ENCODE measurements at regions not wholly inside any gene's neighbourhood (a gene's known extent, or its start where the extent isn't known, plus 50 kb on each side); places are given as distances from the start of the nearest gene placed in this dataset.
A peak's percentile ranks its signal among the peaks of the same experiment; 100 is the strongest.

GRCh38 chr19:33885236-33885635 is 88.6 kb downstream of the KCTD15 start:
- no peak for DNase-seq (ENCODE audit: low spot score)
- Mint-ChIP-seq H3K4me3 (no peak overlapping the region), H3K27me3 (ENCODE audit: low read depth) (peaks cover 3% of the 10 kb centered on the region), H3K27ac (no peak overlapping the region), H3K4me1 (ENCODE audit: low read depth) (no peaks in the 10 kb centered on the region), H3K9me3 (no peaks in the 10 kb centered on the region), H3K36me3 (ENCODE audit: low read depth) (no peaks in the 10 kb centered on the region)

GRCh38 chr19:33887891-33888290 is 91.2 kb downstream of the KCTD15 start:
- Mint-ChIP-seq H3K27ac (no peak overlapping the region), H3K4me1 (ENCODE audit: low read depth) (no peaks in the 10 kb centered on the region), H3K9me3 (no peaks in the 10 kb centered on the region), H3K27me3 (ENCODE audit: low read depth) (peaks cover 3% of the 10 kb centered on the region), H3K4me3 (no peak overlapping the region), H3K36me3 (ENCODE audit: low read depth) (no peaks in the 10 kb centered on the region)
- DNase-seq (ENCODE audit: low spot score) = no peak

- H3K36me3 Mint-ChIP-seq (ENCODE audit: low read depth) = no peaks in the 10 kb centered on the region
These were observed 92.0 kb downstream of the KCTD15 start for GRCh38 chr19:33888665-33889064.

GRCh38 chr19:33890569-33890968 is 93.9 kb downstream of the KCTD15 start:
- H3K27ac Mint-ChIP-seq = no peak overlapping the region
- no peaks in the 10 kb centered on the region for H3K4me1 Mint-ChIP-seq (ENCODE audit: low read depth)
- no peak overlapping the region for H3K4me3 Mint-ChIP-seq
- H3K9me3 Mint-ChIP-seq = no peaks in the 10 kb centered on the region
- H3K27me3 Mint-ChIP-seq (ENCODE audit: low read depth) = no peaks in the 10 kb centered on the region
- no peak for DNase-seq (ENCODE audit: low spot score)
- H3K36me3 Mint-ChIP-seq (ENCODE audit: low read depth) = no peaks in the 10 kb centered on the region

More at GRCh38 chr19:33888665-33889064, 92.0 kb downstream of the KCTD15 start:
- no peaks in the 10 kb centered on the region for H3K9me3 Mint-ChIP-seq
- no peak overlapping the region for H3K4me3 Mint-ChIP-seq
- no peak overlapping the region for H3K27ac Mint-ChIP-seq
- no peaks in the 10 kb centered on the region for H3K4me1 Mint-ChIP-seq (ENCODE audit: low read depth)
- peaks cover 3% of the 10 kb centered on the region for H3K27me3 Mint-ChIP-seq (ENCODE audit: low read depth)
- DNase-seq (ENCODE audit: low spot score) = no peak

GRCh38 chr19:33891773-33892172 is 95.1 kb downstream of the KCTD15 start:
- no peak for DNase-seq (ENCODE audit: low spot score)
- Mint-ChIP-seq H3K36me3 (ENCODE audit: low read depth) (no peaks in the 10 kb centered on the region), H3K9me3 (no peaks in the 10 kb centered on the region), H3K27ac (no peak overlapping the region), H3K4me3 (no peak overlapping the region), H3K27me3 (ENCODE audit: low read depth) (no peaks in the 10 kb centered on the region), H3K4me1 (ENCODE audit: low read depth) (no peaks in the 10 kb centered on the region)

- Mint-ChIP-seq H3K36me3 (ENCODE audit: low read depth) (no peaks in the 10 kb centered on the region), H3K4me3 (no peak overlapping the region), H3K4me1 (ENCODE audit: low read depth) (no peaks in the 10 kb centered on the region), H3K9me3 (peaks cover 18% of the 10 kb centered on the region), H3K27ac (no peak overlapping the region), H3K27me3 (ENCODE audit: low read depth) (no peaks in the 10 kb centered on the region)
- DNase-seq (ENCODE audit: low spot score) = no peak
These were observed 98.1 kb downstream of the KCTD15 start for GRCh38 chr19:33894787-33895186.

- Mint-ChIP-seq H3K27me3 (ENCODE audit: low read depth) (no peaks in the 10 kb centered on the region), H3K9me3 (peaks cover 18% of the 10 kb centered on the region), H3K4me3 (no peak overlapping the region), H3K36me3 (ENCODE audit: low read depth) (no peaks in the 10 kb centered on the region), H3K27ac (no peak overlapping the region), H3K4me1 (ENCODE audit: low read depth) (no peaks in the 10 kb centered on the region)
- no peak for DNase-seq (ENCODE audit: low spot score)
These were observed 98.7 kb downstream of the KCTD15 start for GRCh38 chr19:33895366-33895765.

- Mint-ChIP-seq H3K9me3 (peaks cover 18% of the 10 kb centered on the region), H3K4me3 (no peak overlapping the region), H3K27me3 (ENCODE audit: low read depth) (peaks cover 3% of the 10 kb centered on the region), H3K36me3 (ENCODE audit: low read depth) (no peaks in the 10 kb centered on the region), H3K27ac (no peak overlapping the region), H3K4me1 (ENCODE audit: low read depth) (no peaks in the 10 kb centered on the region)
- DNase-seq (ENCODE audit: low spot score) = no peak
These were observed 101.5 kb downstream of the KCTD15 start for GRCh38 chr19:33898062-33898677.

- Mint-ChIP-seq H3K9me3 (peaks cover 18% of the 10 kb centered on the region), H3K27ac (no peak overlapping the region), H3K27me3 (ENCODE audit: low read depth) (peaks cover 18% of the 10 kb centered on the region), H3K4me1 (ENCODE audit: low read depth) (no peaks in the 10 kb centered on the region), H3K4me3 (no peak overlapping the region), H3K36me3 (ENCODE audit: low read depth) (no peaks in the 10 kb centered on the region)
- DNase-seq (ENCODE audit: low spot score) = no peak
These were observed 104.1 kb downstream of the KCTD15 start for GRCh38 chr19:33900817-33901216.

GRCh38 chr19:33902395-33902794 is 105.7 kb downstream of the KCTD15 start:
- no peak overlapping the region for H3K27ac Mint-ChIP-seq
- no peak for DNase-seq (ENCODE audit: low spot score)
- H3K4me3 Mint-ChIP-seq = no peak overlapping the region
- H3K36me3 Mint-ChIP-seq (ENCODE audit: low read depth) = no peaks in the 10 kb centered on the region
- H3K9me3 Mint-ChIP-seq = peaks cover 18% of the 10 kb centered on the region
- peaks cover 24% of the 10 kb centered on the region for H3K27me3 Mint-ChIP-seq (ENCODE audit: low read depth)
- H3K4me1 Mint-ChIP-seq (ENCODE audit: low read depth) = no peaks in the 10 kb centered on the region

GRCh38 chr19:33902802-33903488 is 106.3 kb downstream of the KCTD15 start:
- Mint-ChIP-seq H3K27ac (no peak overlapping the region), H3K27me3 (ENCODE audit: low read depth) (peaks cover 28% of the 10 kb centered on the region), H3K4me1 (ENCODE audit: low read depth) (no peaks in the 10 kb centered on the region), H3K4me3 (no peak overlapping the region), H3K36me3 (ENCODE audit: low read depth) (no peaks in the 10 kb centered on the region), H3K9me3 (peaks cover 14% of the 10 kb centered on the region)
- no peak for DNase-seq (ENCODE audit: low spot score)

GRCh38 chr19:33903489-33903850 is 106.8 kb downstream of the KCTD15 start:
- H3K27me3 Mint-ChIP-seq (ENCODE audit: low read depth) = peaks cover 32% of the 10 kb centered on the region

GRCh38 chr19:33904681-33905080 is 108.0 kb downstream of the KCTD15 start:
- Mint-ChIP-seq H3K27ac (no peak overlapping the region), H3K36me3 (ENCODE audit: low read depth) (no peaks in the 10 kb centered on the region), H3K4me3 (no peak overlapping the region), H3K4me1 (ENCODE audit: low read depth) (no peaks in the 10 kb centered on the region), H3K27me3 (ENCODE audit: low read depth) (peaks cover 34% of the 10 kb centered on the region), H3K9me3 (no peaks in the 10 kb centered on the region)
- no peak for DNase-seq (ENCODE audit: low spot score)

More at GRCh38 chr19:33903489-33903850, 106.8 kb downstream of the KCTD15 start:
- peaks cover 9% of the 10 kb centered on the region for H3K9me3 Mint-ChIP-seq
- H3K27ac Mint-ChIP-seq = no peak overlapping the region
- no peaks in the 10 kb centered on the region for H3K36me3 Mint-ChIP-seq (ENCODE audit: low read depth)
- no peak for DNase-seq (ENCODE audit: low spot score)
- no peaks in the 10 kb centered on the region for H3K4me1 Mint-ChIP-seq (ENCODE audit: low read depth)
- H3K4me3 Mint-ChIP-seq = no peak overlapping the region

- H3K9me3 Mint-ChIP-seq = no peaks in the 10 kb centered on the region
- H3K27me3 Mint-ChIP-seq (ENCODE audit: low read depth) = peaks cover 37% of the 10 kb centered on the region
- no peaks in the 10 kb centered on the region for H3K4me1 Mint-ChIP-seq (ENCODE audit: low read depth)
- H3K36me3 Mint-ChIP-seq (ENCODE audit: low read depth) = no peaks in the 10 kb centered on the region
- DNase-seq (ENCODE audit: low spot score) = no peak
- H3K4me3 Mint-ChIP-seq = peak overlapping the region; percentile 29
- no peak overlapping the region for H3K27ac Mint-ChIP-seq
These were observed 108.8 kb downstream of the KCTD15 start for GRCh38 chr19:33905473-33905936.

All from T-helper 2 cell treated with Interferon-gamma antibody and Interleukin-4, amounts not matched to agents 5 μg/mL and 100 μg/mL, for 36 hours (primary cell).